ENCODE measurements at regions not wholly inside any gene's neighbourhood (a gene's known extent, or its start where the extent isn't known, plus 50 kb on each side); places are given as distances from the start of the nearest gene placed in this dataset.

GRCh38 chr10:21019436-21019835, 122.3 kb upstream of the NEBL start:
- TF ChIP-seq CTCF (IDR thresholded peaks at IDR 0.05) (no peak), EP300 (IDR thresholded peaks at IDR 0.05) (no peak), POLR2AphosphoS5 (IDR thresholded peaks at IDR 0.05) (no peak)
